ENCODE measurements at regions not wholly inside any gene's neighbourhood (a gene's known extent, or its start where the extent isn't known, plus 50 kb on each side); places are given as distances from the start of the nearest gene placed in this dataset.

DNA sequence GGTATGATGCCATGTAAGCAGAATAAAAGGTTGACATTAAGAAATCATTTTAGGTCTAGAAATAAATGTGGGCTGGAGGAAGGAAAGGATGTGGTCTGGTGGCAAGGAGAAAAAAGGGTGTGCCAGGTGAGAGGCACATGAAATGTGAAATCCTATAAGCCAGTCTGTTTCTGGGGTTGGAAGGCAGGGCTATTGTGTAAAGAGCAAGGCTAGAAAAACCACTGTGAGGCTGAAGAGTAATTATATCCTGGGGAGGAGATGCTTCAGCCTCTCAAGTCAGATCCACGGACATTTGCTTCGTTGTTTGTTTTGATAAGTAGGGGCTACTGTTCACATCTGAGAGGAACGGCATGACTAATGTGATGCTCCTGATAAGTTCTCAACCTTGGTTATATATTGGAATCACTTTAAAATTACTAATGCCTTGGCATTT lies 77.5 kb upstream of the CTSC start:
- Mint-ChIP-seq H3K9me3 (no peaks in the 10 kb centered on the region), H3K4me1 (peaks cover 8% of the 10 kb centered on the region), H3K4me3 (no peak overlapping the region), H3K36me3 (no peaks in the 10 kb centered on the region), H3K27ac (no peak overlapping the region), H3K27me3 (ENCODE audit: insufficient read depth, low read depth) (no peaks in the 10 kb centered on the region)
- Histone ChIP-seq H3K79me2 (ENCODE audit: low read depth) (no peaks in the 10 kb centered on the region), H3K4me2 (no peak overlapping the region), H4K20me1 (ENCODE audit: low read depth) (no peaks in the 10 kb centered on the region), H3K27me3 (no peaks in the 10 kb centered on the region), H3K4me3 (no peak overlapping the region), H3K27ac (no peak overlapping the region), H3F3A (ENCODE audit: low read depth) (no peaks in the 10 kb centered on the region), H3K9ac (no peak overlapping the region), H3K4me1 (peaks cover 8% of the 10 kb centered on the region), H3K9me3 (ENCODE audit: low read depth) (no peaks in the 10 kb centered on the region), H3K36me3 (no peaks in the 10 kb centered on the region), H2AFZ (replicated peaks) (no peak overlapping the region)
- no peak for DNase-seq (ENCODE audit: low spot score)
- TF ChIP-seq EZH2 (IDR thresholded peaks at IDR 0.05) (no peak), EZH2phosphoT487 (IDR thresholded peaks at IDR 0.05) (no peak)
- TF ChIP-seq, protein P1, sequence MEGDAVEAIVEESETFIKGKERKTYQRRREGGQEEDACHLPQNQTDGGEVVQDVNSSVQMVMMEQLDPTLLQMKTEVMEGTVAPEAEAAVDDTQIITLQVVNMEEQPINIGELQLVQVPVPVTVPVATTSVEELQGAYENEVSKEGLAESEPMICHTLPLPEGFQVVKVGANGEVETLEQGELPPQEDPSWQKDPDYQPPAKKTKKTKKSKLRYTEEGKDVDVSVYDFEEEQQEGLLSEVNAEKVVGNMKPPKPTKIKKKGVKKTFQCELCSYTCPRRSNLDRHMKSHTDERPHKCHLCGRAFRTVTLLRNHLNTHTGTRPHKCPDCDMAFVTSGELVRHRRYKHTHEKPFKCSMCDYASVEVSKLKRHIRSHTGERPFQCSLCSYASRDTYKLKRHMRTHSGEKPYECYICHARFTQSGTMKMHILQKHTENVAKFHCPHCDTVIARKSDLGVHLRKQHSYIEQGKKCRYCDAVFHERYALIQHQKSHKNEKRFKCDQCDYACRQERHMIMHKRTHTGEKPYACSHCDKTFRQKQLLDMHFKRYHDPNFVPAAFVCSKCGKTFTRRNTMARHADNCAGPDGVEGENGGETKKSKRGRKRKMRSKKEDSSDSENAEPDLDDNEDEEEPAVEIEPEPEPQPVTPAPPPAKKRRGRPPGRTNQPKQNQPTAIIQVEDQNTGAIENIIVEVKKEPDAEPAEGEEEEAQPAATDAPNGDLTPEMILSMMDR (IDR thresholded peaks at IDR 0.05) = no peak

DNA sequence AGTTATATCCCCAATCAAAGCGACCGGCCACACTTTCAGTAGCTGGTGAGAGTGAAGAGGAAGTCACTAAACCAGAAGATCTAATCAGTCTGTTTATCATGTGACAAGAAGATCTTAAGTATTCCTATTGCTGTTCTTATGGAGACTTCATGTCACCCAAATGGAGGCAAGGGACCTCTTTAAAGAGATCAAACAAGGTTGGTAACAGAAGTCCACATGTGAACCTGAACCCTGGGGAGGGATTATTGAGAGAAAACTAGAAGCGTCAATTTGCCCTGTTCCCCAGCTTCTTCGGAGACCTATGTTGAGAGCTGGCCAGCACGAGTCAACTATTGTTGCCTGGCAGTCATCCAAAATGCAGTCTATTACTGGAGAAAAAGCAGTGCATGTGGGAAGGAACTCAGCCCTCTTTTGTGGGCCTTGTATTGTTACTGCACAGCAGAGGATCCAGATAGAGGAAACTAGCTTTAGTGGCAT lies 76.9 kb upstream of the CTSC start:
- Mint-ChIP-seq H3K9me3 (no peaks in the 10 kb centered on the region), H3K36me3 (no peaks in the 10 kb centered on the region), H3K27ac (no peak overlapping the region), H3K4me1 (peaks cover 8% of the 10 kb centered on the region), H3K27me3 (ENCODE audit: insufficient read depth, low read depth) (no peaks in the 10 kb centered on the region), H3K4me3 (no peak overlapping the region)
- no peaks in the 10 kb centered on the region for H3K79me2 ChIP-seq (ENCODE audit: low read depth)
- H3K27ac ChIP-seq = no peak overlapping the region
- H3K4me1 ChIP-seq = peaks cover 8% of the 10 kb centered on the region
- no peak overlapping the region for H3K4me3 ChIP-seq
- H3K27me3 ChIP-seq = no peaks in the 10 kb centered on the region
- H3F3A ChIP-seq (ENCODE audit: low read depth) = no peaks in the 10 kb centered on the region
- TF ChIP-seq, protein P1 (IDR thresholded peaks at IDR 0.05) = no peak
- TF ChIP-seq EZH2phosphoT487 (IDR thresholded peaks at IDR 0.05) (no peak), EZH2 (IDR thresholded peaks at IDR 0.05) (no peak)
- no peaks in the 10 kb centered on the region for H3K9me3 ChIP-seq (ENCODE audit: low read depth)
- no peak overlapping the region for H3K4me2 ChIP-seq
- no peak overlapping the region for H3K9ac ChIP-seq
- no peaks in the 10 kb centered on the region for H4K20me1 ChIP-seq (ENCODE audit: low read depth)
- DNase-seq (ENCODE audit: low spot score) = no peak
- H3K36me3 ChIP-seq = no peaks in the 10 kb centered on the region
- no peak overlapping the region for H2AFZ ChIP-seq (replicated peaks)

DNA sequence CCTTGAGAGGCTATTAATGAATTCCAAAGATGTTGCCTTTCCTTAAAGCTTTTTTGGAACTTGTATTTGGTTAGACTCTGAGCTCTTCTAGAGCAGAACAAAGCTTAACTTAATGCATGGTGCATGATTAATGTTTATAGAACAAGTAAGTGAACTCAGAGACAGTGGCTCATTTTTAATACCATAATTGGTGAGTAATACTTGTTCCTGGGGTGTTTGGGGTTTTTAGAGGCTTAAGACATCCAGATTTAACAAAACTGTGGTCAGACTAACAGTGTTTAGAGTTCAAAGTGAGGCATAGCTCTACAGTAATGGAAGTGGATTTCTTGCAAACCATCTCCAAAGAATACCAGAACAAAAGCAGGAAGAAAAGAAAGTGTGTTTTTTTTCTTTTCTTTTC lies 73.7 kb upstream of the CTSC start:
- Histone ChIP-seq H3K4me2 (no peak overlapping the region), H3K9me3 (ENCODE audit: low read depth) (no peaks in the 10 kb centered on the region), H3F3A (ENCODE audit: low read depth) (no peaks in the 10 kb centered on the region), H3K36me3 (no peaks in the 10 kb centered on the region), H3K4me1 (peaks cover 8% of the 10 kb centered on the region), H3K9ac (no peak overlapping the region), H3K27ac (no peak overlapping the region), H2AFZ (replicated peaks) (no peak overlapping the region), H3K27me3 (no peaks in the 10 kb centered on the region), H3K79me2 (ENCODE audit: low read depth) (no peaks in the 10 kb centered on the region), H4K20me1 (ENCODE audit: low read depth) (no peaks in the 10 kb centered on the region), H3K4me3 (no peak overlapping the region)
- Mint-ChIP-seq H3K27me3 (ENCODE audit: insufficient read depth, low read depth) (no peaks in the 10 kb centered on the region), H3K27ac (no peak overlapping the region), H3K4me1 (peaks cover 8% of the 10 kb centered on the region), H3K36me3 (no peaks in the 10 kb centered on the region), H3K4me3 (no peak overlapping the region), H3K9me3 (no peaks in the 10 kb centered on the region)
- TF ChIP-seq EZH2 (IDR thresholded peaks at IDR 0.05) (no peak), EZH2phosphoT487 (IDR thresholded peaks at IDR 0.05) (no peak)
- TF ChIP-seq, protein P1 (IDR thresholded peaks at IDR 0.05) = no peak
- no peak for DNase-seq (ENCODE audit: low spot score)
